ENCODE measurements at regions not wholly inside any gene's neighbourhood (a gene's known extent, or its start where the extent isn't known, plus 50 kb on each side); places are given as distances from the start of the nearest gene placed in this dataset.

- H3K27me3 ChIP-seq, result no peaks in the 10 kb centered on the region
- H3K4me3 ChIP-seq, result no peak overlapping the region
- H3K36me3 ChIP-seq, result no peaks in the 10 kb centered on the region
- no peak for TF ChIP-seq CTCF (IDR thresholded peaks at IDR 0.05)
- intact Hi-C loops (cut with DNase I), result no loop called here
- DNase-seq (no peak), ATAC-seq (no peak)
- no peaks in the 10 kb centered on the region for H3K9me3 ChIP-seq
- H3K27ac ChIP-seq, result no peak overlapping the region
- no peaks in the 10 kb centered on the region for H3K4me1 ChIP-seq
Measured at GRCh38 chr17:51533821-51534220, 273.5 kb downstream of the UTP18 start.

- Histone ChIP-seq H3K4me3 (no peak overlapping the region), H3K27ac (no peak overlapping the region), H3K9me3 (no peaks in the 10 kb centered on the region), H3K4me1 (no peaks in the 10 kb centered on the region), H3K36me3 (no peaks in the 10 kb centered on the region), H3K27me3 (no peaks in the 10 kb centered on the region)
- intact Hi-C loops (cut with DNase I), result no loop called here
- no peak for TF ChIP-seq CTCF (IDR thresholded peaks at IDR 0.05)
- DNase-seq (no peak), ATAC-seq (no peak)
Measured at GRCh38 chr17:51536627-51537026, 276.3 kb downstream of the UTP18 start.

GRCh38 chr17:51537996-51538550 is 277.7 kb downstream of the UTP18 start:
- no peaks in the 10 kb centered on the region for H3K27me3 ChIP-seq
- DNase-seq, result no peak
- no peaks in the 10 kb centered on the region for H3K4me1 ChIP-seq
- ATAC-seq, result no peak
- intact Hi-C loops (cut with DNase I), result no loop called here
- H3K9me3 ChIP-seq, result no peaks in the 10 kb centered on the region
- no peak for TF ChIP-seq CTCF (IDR thresholded peaks at IDR 0.05)
- H3K4me3 ChIP-seq, result no peak overlapping the region
- H3K27ac ChIP-seq, result no peak overlapping the region
- no peaks in the 10 kb centered on the region for H3K36me3 ChIP-seq

GRCh38 chr17:51540151-51540550 is 279.8 kb downstream of the UTP18 start:
- Histone ChIP-seq H3K9me3 (no peaks in the 10 kb centered on the region), H3K36me3 (no peaks in the 10 kb centered on the region), H3K4me3 (no peak overlapping the region), H3K27me3 (no peaks in the 10 kb centered on the region), H3K4me1 (no peaks in the 10 kb centered on the region), H3K27ac (no peak overlapping the region)
- intact Hi-C loops (cut with DNase I), result no loop called here
- ATAC-seq, result no peak
- TF ChIP-seq CTCF (IDR thresholded peaks at IDR 0.05), result no peak
- no peak for DNase-seq

GRCh38 chr17:51541215-51541614 is 280.9 kb downstream of the UTP18 start:
- no peaks in the 10 kb centered on the region for H3K27me3 ChIP-seq
- no peaks in the 10 kb centered on the region for H3K9me3 ChIP-seq
- H3K4me1 ChIP-seq, result no peaks in the 10 kb centered on the region
- no peak for TF ChIP-seq CTCF (IDR thresholded peaks at IDR 0.05)
- H3K27ac ChIP-seq, result no peak overlapping the region
- H3K36me3 ChIP-seq, result no peaks in the 10 kb centered on the region
- DNase-seq (no peak), ATAC-seq (no peak)
- no peak overlapping the region for H3K4me3 ChIP-seq
- intact Hi-C loops (cut with DNase I), result no loop called here

Data from left lung (tissue), 4 donors.